ENCODE measurements at regions not wholly inside any gene's neighbourhood (a gene's known extent, or its start where the extent isn't known, plus 50 kb on each side); places are given as distances from the start of the nearest gene placed in this dataset.

DNA sequence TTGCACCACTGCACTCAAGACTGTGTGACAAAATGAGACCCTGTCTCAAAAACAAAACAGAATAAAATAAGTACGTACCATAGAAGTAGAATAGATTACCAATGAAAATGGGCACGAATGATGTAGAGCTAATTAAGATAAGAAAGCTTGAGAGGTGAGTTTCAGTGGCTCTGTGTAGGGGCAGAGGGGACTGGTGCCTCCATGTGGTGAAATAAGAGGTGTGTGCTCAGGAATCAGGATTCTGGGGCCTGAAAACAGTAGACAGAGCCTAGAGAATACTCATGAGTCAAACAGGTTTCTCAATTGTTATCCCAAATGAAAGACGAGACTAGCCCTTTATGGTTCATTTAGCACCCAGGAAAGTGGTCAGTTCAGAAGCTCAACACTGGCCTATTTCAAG is 1145.1 kb downstream of the FLRT2 start:
- DNase-seq: no peak
- intact Hi-C loops (cut with micrococcal nuclease; ENCODE audit: unreplicated experiment): no loop called here
- H4K20me1 ChIP-seq (ENCODE audit: insufficient read depth): no peaks in the 10 kb centered on the region
- ChIA-PET POLR2A (ENCODE audit: unreplicated experiment) (no interaction called here), CTCF (no interaction called here)
- H3K9me3 ChIP-seq (ENCODE audit: insufficient read depth, low read depth): no peaks in the 10 kb centered on the region
- TF ChIP-seq, protein P1, sequence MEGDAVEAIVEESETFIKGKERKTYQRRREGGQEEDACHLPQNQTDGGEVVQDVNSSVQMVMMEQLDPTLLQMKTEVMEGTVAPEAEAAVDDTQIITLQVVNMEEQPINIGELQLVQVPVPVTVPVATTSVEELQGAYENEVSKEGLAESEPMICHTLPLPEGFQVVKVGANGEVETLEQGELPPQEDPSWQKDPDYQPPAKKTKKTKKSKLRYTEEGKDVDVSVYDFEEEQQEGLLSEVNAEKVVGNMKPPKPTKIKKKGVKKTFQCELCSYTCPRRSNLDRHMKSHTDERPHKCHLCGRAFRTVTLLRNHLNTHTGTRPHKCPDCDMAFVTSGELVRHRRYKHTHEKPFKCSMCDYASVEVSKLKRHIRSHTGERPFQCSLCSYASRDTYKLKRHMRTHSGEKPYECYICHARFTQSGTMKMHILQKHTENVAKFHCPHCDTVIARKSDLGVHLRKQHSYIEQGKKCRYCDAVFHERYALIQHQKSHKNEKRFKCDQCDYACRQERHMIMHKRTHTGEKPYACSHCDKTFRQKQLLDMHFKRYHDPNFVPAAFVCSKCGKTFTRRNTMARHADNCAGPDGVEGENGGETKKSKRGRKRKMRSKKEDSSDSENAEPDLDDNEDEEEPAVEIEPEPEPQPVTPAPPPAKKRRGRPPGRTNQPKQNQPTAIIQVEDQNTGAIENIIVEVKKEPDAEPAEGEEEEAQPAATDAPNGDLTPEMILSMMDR (conservative IDR thresholded peaks at IDR 0.05): no peak
- TF ChIP-seq EZH2 (IDR thresholded peaks at IDR 0.05; ENCODE audit: low read depth): no peak
- H3K27ac ChIP-seq: no peak overlapping the region
- no peaks in the 10 kb centered on the region for H3K9me2 ChIP-seq (ENCODE audit: insufficient read depth)
- no peaks in the 10 kb centered on the region for H3K79me2 ChIP-seq (ENCODE audit: low read depth)
- no peak overlapping the region for H3K4me3 ChIP-seq
- H3F3A ChIP-seq (ENCODE audit: insufficient read depth, low read depth): no peaks in the 10 kb centered on the region
- no peaks in the 10 kb centered on the region for H3K27me3 ChIP-seq (ENCODE audit: insufficient read depth, low read depth)
- BruUV-seq (replicated peaks): no TSS peak
- H3K4me1 ChIP-seq (replicated peaks; ENCODE audit: insufficient read depth): no peaks in the 10 kb centered on the region
- H2AFZ ChIP-seq: no peak overlapping the region
- H3K4me2 ChIP-seq: no peak overlapping the region
- no peaks in the 10 kb centered on the region for H3K36me3 ChIP-seq (ENCODE audit: low read depth)

DNA sequence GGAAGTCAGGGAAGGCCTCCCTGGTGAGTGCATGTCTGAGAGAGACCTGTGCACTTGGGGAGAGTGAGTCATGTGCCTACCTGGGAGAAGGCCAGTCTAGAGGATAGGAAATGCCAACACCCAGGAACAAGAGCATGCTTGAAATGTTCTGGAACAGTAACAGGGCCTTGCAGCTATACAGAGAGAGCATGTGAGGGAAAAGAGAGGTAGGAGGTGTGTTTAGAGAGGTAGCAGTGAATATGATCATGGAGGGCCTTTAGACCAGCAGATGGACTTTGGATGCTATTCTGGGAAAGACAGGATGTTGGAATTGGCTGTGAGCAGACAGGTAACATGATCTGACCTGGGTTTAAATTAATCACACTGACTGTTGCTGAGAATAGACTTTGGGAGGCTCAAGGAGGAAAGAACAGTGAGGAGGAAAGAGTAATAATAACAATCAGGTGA is 1143.6 kb downstream of the FLRT2 start:
- Histone ChIP-seq H3K4me1 (replicated peaks; ENCODE audit: insufficient read depth) (no peaks in the 10 kb centered on the region), H3K79me2 (ENCODE audit: low read depth) (no peaks in the 10 kb centered on the region), H3K36me3 (ENCODE audit: low read depth) (no peaks in the 10 kb centered on the region), H3K4me2 (no peak overlapping the region), H3K9me2 (ENCODE audit: insufficient read depth) (no peaks in the 10 kb centered on the region), H3K9me3 (ENCODE audit: insufficient read depth, low read depth) (no peaks in the 10 kb centered on the region), H3K27ac (no peak overlapping the region), H4K20me1 (ENCODE audit: insufficient read depth) (no peaks in the 10 kb centered on the region), H3K4me3 (no peak overlapping the region), H3F3A (ENCODE audit: insufficient read depth, low read depth) (no peaks in the 10 kb centered on the region), H2AFZ (no peak overlapping the region), H3K27me3 (ENCODE audit: insufficient read depth, low read depth) (no peaks in the 10 kb centered on the region)
- BruUV-seq (replicated peaks): no TSS peak
- intact Hi-C loops (cut with micrococcal nuclease; ENCODE audit: unreplicated experiment): no loop called here
- TF ChIP-seq, protein P1 (conservative IDR thresholded peaks at IDR 0.05): no peak
- TF ChIP-seq EZH2 (IDR thresholded peaks at IDR 0.05; ENCODE audit: low read depth): no peak
- DNase-seq: no peak
- CTCF ChIA-PET: no interaction called here
- POLR2A ChIA-PET (ENCODE audit: unreplicated experiment): no interaction called here

DNA sequence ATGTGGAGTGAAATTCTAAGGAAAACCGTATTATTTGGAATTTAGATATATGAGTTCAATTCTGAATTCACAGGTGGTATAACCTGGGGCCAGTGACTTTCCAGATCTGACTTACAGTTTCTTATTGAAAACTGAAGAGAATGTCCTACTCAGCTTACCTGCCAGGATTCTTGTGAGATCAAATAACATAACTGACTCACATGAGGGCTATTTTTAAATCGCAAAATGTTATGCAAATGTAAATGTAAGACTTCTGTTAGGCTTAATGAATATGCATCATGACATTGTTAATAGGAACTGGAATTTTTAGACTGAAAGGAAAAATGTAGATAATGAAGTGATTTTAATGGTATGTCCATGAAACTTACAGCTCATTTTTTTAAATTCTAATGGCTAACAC is 1142.1 kb downstream of the FLRT2 start:
- H3F3A ChIP-seq (ENCODE audit: insufficient read depth, low read depth): no peaks in the 10 kb centered on the region
- H3K36me3 ChIP-seq (ENCODE audit: low read depth): no peaks in the 10 kb centered on the region
- ChIA-PET CTCF (no interaction called here), POLR2A (ENCODE audit: unreplicated experiment) (no interaction called here)
- H4K20me1 ChIP-seq (ENCODE audit: insufficient read depth): no peaks in the 10 kb centered on the region
- no peak overlapping the region for H3K27ac ChIP-seq
- no peaks in the 10 kb centered on the region for H3K9me2 ChIP-seq (ENCODE audit: insufficient read depth)
- no peak for DNase-seq
- no peak overlapping the region for H3K4me2 ChIP-seq
- H2AFZ ChIP-seq: no peak overlapping the region
- H3K79me2 ChIP-seq (ENCODE audit: low read depth): no peaks in the 10 kb centered on the region
- no peak overlapping the region for H3K4me3 ChIP-seq
- no peaks in the 10 kb centered on the region for H3K9me3 ChIP-seq (ENCODE audit: insufficient read depth, low read depth)
- TF ChIP-seq, protein P1 (conservative IDR thresholded peaks at IDR 0.05): no peak
- no peak for TF ChIP-seq EZH2 (IDR thresholded peaks at IDR 0.05; ENCODE audit: low read depth)
- no peaks in the 10 kb centered on the region for H3K4me1 ChIP-seq (replicated peaks; ENCODE audit: insufficient read depth)
- intact Hi-C loops (cut with micrococcal nuclease; ENCODE audit: unreplicated experiment): no loop called here
- no peaks in the 10 kb centered on the region for H3K27me3 ChIP-seq (ENCODE audit: insufficient read depth, low read depth)
- BruUV-seq (replicated peaks): no TSS peak

Data from PC-9 (cell line).